Nephron (organoid): ENCODE measurements at regions not wholly inside any gene's neighbourhood (a gene's known extent, or its start where the extent isn't known, plus 50 kb on each side); places are given as distances from the start of the nearest gene placed in this dataset.
"Not testable (repeated sequence)": the region's sequence is repeated elsewhere in the genome, so short reads cannot be mapped to it uniquely, and the experiment has no call there.

Source experiments
- H3K27ac Mint-ChIP-seq, 3 experiments: 2 replicates each; pipeline ENCODE4 v1.8.0; 2020; ENCODE audit warnings: mixed read lengths in 3 of 3, mild to moderate bottlenecking in 2 of 3, moderate library complexity in 1 of 3
- H3K27me3 Mint-ChIP-seq: 2 replicates; pipeline ENCODE4 v1.8.0; 2021; ENCODE audit warnings: low read depth, mild to moderate bottlenecking, moderate library complexity, mixed read lengths
- H3K36me3 Mint-ChIP-seq: 2 replicates; pipeline ENCODE4 v1.8.0; 2020; ENCODE audit warnings: low read depth, mixed read lengths
- H3K4me1 Mint-ChIP-seq: 2 replicates; pipeline ENCODE4 v1.8.0; 2020; ENCODE audit warnings: mixed read lengths
- H3K4me3 Mint-ChIP-seq, 3 experiments: 2 replicates each; pipeline ENCODE4 v1.8.0; 2020; ENCODE audit warnings: mild to moderate bottlenecking in 3 of 3, mixed read lengths in 3 of 3, moderate library complexity in 2 of 3
- H3K9me3 Mint-ChIP-seq: 2 replicates; pipeline ENCODE4 v1.8.0; 2020; ENCODE audit warnings: mixed read lengths
- CTCF ChIP-seq, 3 experiments: fragments of 200-600 bp; sonication (generic); IDR thresholded peaks; one replicate each; pipeline ENCODE4 v1.5.0; 2021; ENCODE audit warnings: antibody characterized with exemption in 3 of 3; ENCODE audit not compliant: unreplicated experiment in 3 of 3

- H3K36me3 Mint-ChIP-seq = no peaks in the 10 kb centered on the region
- peaks cover 28% of the 10 kb centered on the region for H3K4me1 Mint-ChIP-seq
- no peak overlapping the region for H3K4me3 Mint-ChIP-seq
- H3K27me3 Mint-ChIP-seq = no peaks in the 10 kb centered on the region
- no peak for TF ChIP-seq CTCF (IDR thresholded peaks at IDR 0.05; ENCODE audit: unreplicated experiment in 3 of 3)
- peaks cover 12% of the 10 kb centered on the region for H3K9me3 Mint-ChIP-seq
- no peak overlapping the region for H3K27ac Mint-ChIP-seq
These were observed 173.6 kb downstream of the RCHY1 start for GRCh38 chr4:75340561-75340960.

GRCh38 chr4:75338352-75338880 lies 175.8 kb downstream of the RCHY1 start:
- H3K4me1 Mint-ChIP-seq = peaks cover 18% of the 10 kb centered on the region
- no peak overlapping the region for H3K4me3 Mint-ChIP-seq
- no peak for TF ChIP-seq CTCF (IDR thresholded peaks at IDR 0.05; ENCODE audit: unreplicated experiment in 3 of 3)
- H3K27me3 Mint-ChIP-seq = no peaks in the 10 kb centered on the region
- no peaks in the 10 kb centered on the region for H3K36me3 Mint-ChIP-seq
- H3K9me3 Mint-ChIP-seq = peaks cover 31% of the 10 kb centered on the region
- no peak overlapping the region for H3K27ac Mint-ChIP-seq

- TF ChIP-seq CTCF (IDR thresholded peaks at IDR 0.05; ENCODE audit: unreplicated experiment in 3 of 3) = no peak
- Mint-ChIP-seq H3K4me1 (peaks cover 19% of the 10 kb centered on the region), H3K27ac (no peak overlapping the region), H3K4me3 (no peak overlapping the region), H3K9me3 (peaks cover 12% of the 10 kb centered on the region), H3K36me3 (no peaks in the 10 kb centered on the region), H3K27me3 (peaks cover 6% of the 10 kb centered on the region)
These were observed 186.2 kb downstream of the RCHY1 start for GRCh38 chr4:75327804-75328512.

GRCh38 chr4:75325318-75325979 lies 188.8 kb downstream of the RCHY1 start:
- Mint-ChIP-seq H3K27me3 (peaks cover 3% of the 10 kb centered on the region), H3K4me1 (peaks cover 26% of the 10 kb centered on the region), H3K4me3 (no peak overlapping the region), H3K36me3 (no peaks in the 10 kb centered on the region), H3K27ac (peak overlapping the region in 2 of 3 experiments; percentile 22 to 27), H3K9me3 (peaks cover 6% of the 10 kb centered on the region)
- no peak for TF ChIP-seq CTCF (IDR thresholded peaks at IDR 0.05; ENCODE audit: unreplicated experiment in 3 of 3)

- peaks cover 23% of the 10 kb centered on the region for H3K4me1 Mint-ChIP-seq
- peaks cover 19% of the 10 kb centered on the region for H3K9me3 Mint-ChIP-seq
- H3K36me3 Mint-ChIP-seq = no peaks in the 10 kb centered on the region
- no peak for TF ChIP-seq CTCF (IDR thresholded peaks at IDR 0.05; ENCODE audit: unreplicated experiment in 3 of 3)
- H3K27me3 Mint-ChIP-seq = no peaks in the 10 kb centered on the region
- H3K27ac Mint-ChIP-seq = no peak overlapping the region
- no peak overlapping the region for H3K4me3 Mint-ChIP-seq
These were observed 192.7 kb downstream of the RCHY1 start for GRCh38 chr4:75321484-75321883.

GRCh38 chr4:75317641-75318040 lies 196.6 kb downstream of the RCHY1 start:
- Mint-ChIP-seq H3K4me1 (peaks cover 12% of the 10 kb centered on the region), H3K9me3 (peaks cover 53% of the 10 kb centered on the region)
- not testable (repeated sequence) for H3K27ac Mint-ChIP-seq, H3K27me3 Mint-ChIP-seq, H3K36me3 Mint-ChIP-seq, H3K4me3 Mint-ChIP-seq
